ENCODE measurements at regions not wholly inside any gene's neighbourhood (a gene's known extent, or its start where the extent isn't known, plus 50 kb on each side); places are given as distances from the start of the nearest gene placed in this dataset.
"Not testable (repeated sequence)": the region's sequence is repeated elsewhere in the genome, so short reads cannot be mapped to it uniquely, and the experiment has no call there.

GRCh38 chrX:76821276-76821675 is 393.8 kb downstream of the MAGEE1 start:
- Histone ChIP-seq H3K4me1 (ENCODE audit: control insufficient read depth, extremely low read depth, insufficient read depth, low read length) (no peaks in the 10 kb centered on the region), H3K27ac (ENCODE audit: insufficient read depth, low read length) (no peak overlapping the region), H2AFZ (ENCODE audit: low read length) (no peak overlapping the region), H3K36me3 (ENCODE audit: control insufficient read depth, insufficient read depth, low read length) (no peaks in the 10 kb centered on the region), H3K9ac (ENCODE audit: insufficient read depth, low read length) (no peak overlapping the region), H4K20me1 (ENCODE audit: control insufficient read depth, extremely low read depth, insufficient read depth, low read length) (no peaks in the 10 kb centered on the region), H3K27me3 (ENCODE audit: control insufficient read depth, insufficient read depth, low read length) (no peaks in the 10 kb centered on the region), H3K9me3 (ENCODE audit: control insufficient read depth, insufficient read depth, low read depth, low read length) (no peaks in the 10 kb centered on the region), H3K4me2 (ENCODE audit: extremely low read depth, insufficient read depth, low read length) (no peak overlapping the region), H3K79me2 (ENCODE audit: control insufficient read depth, insufficient read depth, low read length) (no peaks in the 10 kb centered on the region), H3K4me3 (replicated peaks in 1 of 4; ENCODE audit: control extremely low read depth in 1 of 4, insufficient read depth in 1 of 4, low read depth in 3 of 4, low read length in 4 of 4) (no peak overlapping the region)
- TF ChIP-seq EZH2 (IDR thresholded peaks at IDR 0.05; ENCODE audit: low read length, missing control alignments) = no peak
- TF ChIP-seq, protein P1, sequence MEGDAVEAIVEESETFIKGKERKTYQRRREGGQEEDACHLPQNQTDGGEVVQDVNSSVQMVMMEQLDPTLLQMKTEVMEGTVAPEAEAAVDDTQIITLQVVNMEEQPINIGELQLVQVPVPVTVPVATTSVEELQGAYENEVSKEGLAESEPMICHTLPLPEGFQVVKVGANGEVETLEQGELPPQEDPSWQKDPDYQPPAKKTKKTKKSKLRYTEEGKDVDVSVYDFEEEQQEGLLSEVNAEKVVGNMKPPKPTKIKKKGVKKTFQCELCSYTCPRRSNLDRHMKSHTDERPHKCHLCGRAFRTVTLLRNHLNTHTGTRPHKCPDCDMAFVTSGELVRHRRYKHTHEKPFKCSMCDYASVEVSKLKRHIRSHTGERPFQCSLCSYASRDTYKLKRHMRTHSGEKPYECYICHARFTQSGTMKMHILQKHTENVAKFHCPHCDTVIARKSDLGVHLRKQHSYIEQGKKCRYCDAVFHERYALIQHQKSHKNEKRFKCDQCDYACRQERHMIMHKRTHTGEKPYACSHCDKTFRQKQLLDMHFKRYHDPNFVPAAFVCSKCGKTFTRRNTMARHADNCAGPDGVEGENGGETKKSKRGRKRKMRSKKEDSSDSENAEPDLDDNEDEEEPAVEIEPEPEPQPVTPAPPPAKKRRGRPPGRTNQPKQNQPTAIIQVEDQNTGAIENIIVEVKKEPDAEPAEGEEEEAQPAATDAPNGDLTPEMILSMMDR (conservative IDR thresholded peaks at IDR 0.05 in 1 of 2, IDR thresholded peaks at IDR 0.05 in 1 of 2; ENCODE audit: low read depth in 1 of 2, low read length in 2 of 2) = no peak
- DNase-seq (ENCODE audit: low read depth in 2 of 2) = no peak

DNA sequence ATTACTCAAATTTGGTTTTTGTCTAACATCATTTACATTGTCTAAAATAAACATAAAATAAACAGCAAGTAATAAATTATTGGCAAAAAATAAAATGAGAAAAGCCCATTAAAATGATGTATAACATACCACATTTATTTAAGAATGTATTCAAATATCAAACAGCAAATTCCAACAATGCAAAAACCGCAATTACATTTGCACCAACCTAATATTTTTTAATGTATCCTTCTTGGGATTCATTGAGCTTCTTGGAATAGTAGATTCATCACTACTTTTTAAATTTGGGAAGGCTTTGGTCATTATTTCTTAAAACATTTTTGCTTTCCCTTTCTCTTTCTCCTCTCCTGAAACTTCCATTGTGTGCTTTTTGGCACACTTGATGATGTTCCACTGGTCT is 400.2 kb downstream of the MAGEE1 start:
- no peak overlapping the region for H3K4me2 ChIP-seq (ENCODE audit: extremely low read depth, insufficient read depth, low read length)
- H3K27me3 ChIP-seq (ENCODE audit: control insufficient read depth, insufficient read depth, low read length) = no peaks in the 10 kb centered on the region
- H3K9ac ChIP-seq (ENCODE audit: insufficient read depth, low read length) = no peak overlapping the region
- no peaks in the 10 kb centered on the region for H3K9me3 ChIP-seq (ENCODE audit: control insufficient read depth, insufficient read depth, low read depth, low read length)
- no peaks in the 10 kb centered on the region for H3K4me1 ChIP-seq (ENCODE audit: control insufficient read depth, extremely low read depth, insufficient read depth, low read length)
- no peak for TF ChIP-seq EZH2 (IDR thresholded peaks at IDR 0.05; ENCODE audit: low read length, missing control alignments)
- TF ChIP-seq, protein P1 (conservative IDR thresholded peaks at IDR 0.05 in 1 of 2, IDR thresholded peaks at IDR 0.05 in 1 of 2; ENCODE audit: low read depth in 1 of 2, low read length in 2 of 2) = no peak
- H4K20me1 ChIP-seq (ENCODE audit: control insufficient read depth, extremely low read depth, insufficient read depth, low read length) = no peaks in the 10 kb centered on the region
- no peak for DNase-seq (ENCODE audit: low read depth in 2 of 2)
- H3K4me3 ChIP-seq (replicated peaks in 1 of 4; ENCODE audit: control extremely low read depth in 1 of 4, insufficient read depth in 1 of 4, low read depth in 3 of 4, low read length in 4 of 4) = no peak overlapping the region
- no peak overlapping the region for H3K27ac ChIP-seq (ENCODE audit: insufficient read depth, low read length)
- H3K79me2 ChIP-seq (ENCODE audit: control insufficient read depth, insufficient read depth, low read length) = no peaks in the 10 kb centered on the region
- no peak overlapping the region for H2AFZ ChIP-seq (ENCODE audit: low read length)
- H3K36me3 ChIP-seq (ENCODE audit: control insufficient read depth, insufficient read depth, low read length) = no peaks in the 10 kb centered on the region

DNA sequence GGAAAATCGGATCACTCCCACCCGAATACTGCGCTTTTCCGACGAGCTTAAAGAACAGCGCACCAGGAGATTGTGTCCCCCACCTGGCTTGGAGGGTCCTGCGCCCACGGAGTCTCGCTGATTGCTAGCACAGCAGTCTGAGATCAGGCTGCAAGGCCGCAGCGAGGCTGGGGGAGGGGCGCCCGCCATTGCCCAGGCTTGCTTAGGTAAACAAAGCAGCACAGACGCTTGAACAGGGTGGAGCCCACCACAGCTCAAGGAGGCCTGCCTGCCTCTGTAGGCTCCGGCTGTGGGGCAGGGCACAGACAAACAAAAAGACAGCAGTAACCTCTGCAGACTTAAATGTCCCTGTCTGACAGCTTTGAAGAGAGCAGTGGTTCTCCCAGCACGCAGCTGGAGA is 413.4 kb downstream of the MAGEE1 start:
- H4K20me1 ChIP-seq (ENCODE audit: control insufficient read depth, extremely low read depth, insufficient read depth, low read length); H3K27ac ChIP-seq (ENCODE audit: insufficient read depth, low read length); H3K27me3 ChIP-seq (ENCODE audit: control insufficient read depth, insufficient read depth, low read length); H3K9ac ChIP-seq (ENCODE audit: insufficient read depth, low read length); H3K4me1 ChIP-seq (ENCODE audit: control insufficient read depth, extremely low read depth, insufficient read depth, low read length); H3K9me3 ChIP-seq (ENCODE audit: control insufficient read depth, insufficient read depth, low read depth, low read length); H3K4me2 ChIP-seq (ENCODE audit: extremely low read depth, insufficient read depth, low read length); H3K36me3 ChIP-seq (ENCODE audit: control insufficient read depth, insufficient read depth, low read length); H3K79me2 ChIP-seq (ENCODE audit: control insufficient read depth, insufficient read depth, low read length); H2AFZ ChIP-seq (ENCODE audit: low read length); H3K4me3 ChIP-seq (replicated peaks in 1 of 4; ENCODE audit: control extremely low read depth in 1 of 4, insufficient read depth in 1 of 4, low read depth in 3 of 4, low read length in 4 of 4); DNase-seq (ENCODE audit: low read depth in 2 of 2): not testable (repeated sequence)

- Histone ChIP-seq H3K4me2 (ENCODE audit: extremely low read depth, insufficient read depth, low read length) (no peak overlapping the region), H3K27me3 (ENCODE audit: control insufficient read depth, insufficient read depth, low read length) (no peaks in the 10 kb centered on the region), H2AFZ (ENCODE audit: low read length) (no peak overlapping the region), H3K9ac (ENCODE audit: insufficient read depth, low read length) (no peak overlapping the region), H3K9me3 (ENCODE audit: control insufficient read depth, insufficient read depth, low read depth, low read length) (no peaks in the 10 kb centered on the region), H3K36me3 (ENCODE audit: control insufficient read depth, insufficient read depth, low read length) (no peaks in the 10 kb centered on the region), H3K79me2 (ENCODE audit: control insufficient read depth, insufficient read depth, low read length) (no peaks in the 10 kb centered on the region), H3K27ac (ENCODE audit: insufficient read depth, low read length) (no peak overlapping the region), H4K20me1 (ENCODE audit: control insufficient read depth, extremely low read depth, insufficient read depth, low read length) (no peaks in the 10 kb centered on the region), H3K4me3 (replicated peaks in 1 of 4; ENCODE audit: control extremely low read depth in 1 of 4, insufficient read depth in 1 of 4, low read depth in 3 of 4, low read length in 4 of 4) (no peak overlapping the region), H3K4me1 (ENCODE audit: control insufficient read depth, extremely low read depth, insufficient read depth, low read length) (no peaks in the 10 kb centered on the region)
- no peak for DNase-seq (ENCODE audit: low read depth in 2 of 2)
- TF ChIP-seq EZH2 (IDR thresholded peaks at IDR 0.05; ENCODE audit: low read length, missing control alignments) = no peak
- TF ChIP-seq, protein P1 (conservative IDR thresholded peaks at IDR 0.05 in 1 of 2, IDR thresholded peaks at IDR 0.05 in 1 of 2; ENCODE audit: low read depth in 1 of 2, low read length in 2 of 2) = no peak
These were observed 423.3 kb downstream of the MAGEE1 start for GRCh38 chrX:76850851-76851250.

Measured in fibroblast of lung (primary cell).